HG02884 (cell line): ENCODE measurements at regions not wholly inside any gene's neighbourhood (a gene's known extent, or its start where the extent isn't known, plus 50 kb on each side); places are given as distances from the start of the nearest gene placed in this dataset.
A peak's percentile ranks its signal among the peaks of the same experiment; 100 is the strongest.

Experiments used
- ATAC-seq: cut with Tn5 transposase; IDR thresholded peaks from one replicate; pipeline ENCODE4 v1.9.1; 2021; ENCODE audit warnings: mild to moderate bottlenecking, moderate library complexity; ENCODE audit not compliant: unreplicated experiment

DNA sequence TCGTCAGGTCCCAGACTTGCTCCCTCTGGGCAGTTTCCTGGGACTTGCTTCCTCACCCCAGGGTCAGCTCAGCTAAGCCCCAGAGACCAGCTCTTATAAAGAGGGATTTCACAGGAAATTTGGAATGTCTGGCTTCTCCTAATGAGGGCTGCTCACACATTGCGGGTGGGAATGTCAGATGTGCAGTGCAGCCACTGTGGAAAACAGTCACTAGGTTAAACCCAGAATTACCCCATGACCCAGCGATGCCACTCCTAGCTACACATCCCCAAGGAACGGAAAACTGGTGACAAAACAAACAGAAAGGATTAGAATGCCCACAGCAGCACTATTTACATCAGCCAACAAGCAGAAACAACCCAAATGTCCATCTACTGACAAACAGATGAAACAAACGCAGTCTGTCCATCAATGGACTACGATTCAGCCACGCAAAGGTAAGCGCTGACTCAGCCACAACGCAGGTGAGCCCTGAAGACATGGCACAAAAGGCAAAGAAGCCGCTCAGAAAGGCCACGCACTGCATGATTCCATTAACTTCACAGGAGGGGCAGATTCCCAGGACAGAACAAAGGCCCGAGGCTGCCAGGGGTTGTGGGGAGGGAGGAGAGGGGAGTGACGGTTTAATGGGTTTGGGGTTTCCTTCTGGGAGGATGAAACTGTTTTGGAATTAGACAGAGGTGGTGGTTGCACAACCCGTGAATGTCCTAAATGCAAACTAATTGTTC, 63.0 kb downstream of the NCOR2 start:
- ATAC-seq: no peak

DNA sequence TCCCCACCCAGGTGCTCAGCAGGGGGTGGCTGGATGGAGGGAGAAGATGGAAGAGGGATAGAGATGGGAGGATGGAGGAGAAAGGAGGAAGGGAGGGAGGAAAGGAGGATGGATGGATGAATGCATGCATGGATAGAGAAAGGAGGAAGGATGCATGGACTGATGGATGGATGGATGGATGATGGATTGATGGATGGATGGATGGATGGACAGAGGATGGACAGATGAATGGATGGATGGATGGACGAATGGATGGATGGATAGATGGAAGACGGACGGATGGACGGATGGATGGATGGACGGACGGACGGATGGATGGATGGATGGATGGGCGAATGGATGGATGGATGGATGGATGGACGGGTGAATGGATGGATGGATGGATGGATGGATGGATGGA, 64.1 kb downstream of the NCOR2 start:
- no peak for ATAC-seq

DNA sequence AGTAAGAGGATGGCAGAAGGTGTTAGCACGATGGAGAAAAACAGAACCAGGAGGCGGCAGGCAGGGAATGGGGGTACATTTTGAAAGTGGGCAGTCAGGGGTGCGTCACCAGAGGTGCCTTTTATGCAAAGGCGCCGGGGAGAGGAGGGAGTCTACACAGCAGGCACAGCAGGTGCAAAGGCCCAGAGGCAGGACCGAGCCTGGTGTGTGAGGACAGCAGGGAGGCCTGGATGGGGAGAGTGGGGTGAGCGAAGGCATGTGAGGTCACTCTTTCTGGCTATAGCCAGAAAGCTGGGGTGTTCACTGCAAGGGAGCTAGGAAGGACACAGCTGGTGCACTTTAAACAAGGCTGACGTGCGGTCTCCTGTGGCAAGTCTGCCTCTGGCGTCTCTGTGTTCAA, 65.0 kb downstream of the NCOR2 start:
- ATAC-seq: no peak

DNA sequence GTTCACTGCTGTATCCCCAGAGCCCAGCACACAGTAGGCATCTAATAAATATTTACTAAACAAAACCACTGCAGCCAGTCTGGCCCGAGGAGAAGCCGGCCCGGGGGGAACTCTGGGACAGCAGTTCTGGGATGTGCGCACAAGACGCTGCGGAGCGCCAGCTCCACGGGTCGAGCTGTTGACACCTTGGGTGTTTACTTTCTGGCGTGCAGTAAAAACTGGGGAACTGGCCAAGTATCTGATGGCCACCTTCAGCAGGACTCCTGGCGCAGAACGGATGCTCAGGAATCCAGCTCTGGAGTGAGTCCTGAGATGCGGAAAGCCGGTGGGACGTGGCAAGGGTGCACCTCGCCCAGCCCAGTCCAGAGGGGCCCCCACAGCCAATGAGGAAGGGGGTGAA, 65.6 kb downstream of the NCOR2 start:
- ATAC-seq: no peak

DNA sequence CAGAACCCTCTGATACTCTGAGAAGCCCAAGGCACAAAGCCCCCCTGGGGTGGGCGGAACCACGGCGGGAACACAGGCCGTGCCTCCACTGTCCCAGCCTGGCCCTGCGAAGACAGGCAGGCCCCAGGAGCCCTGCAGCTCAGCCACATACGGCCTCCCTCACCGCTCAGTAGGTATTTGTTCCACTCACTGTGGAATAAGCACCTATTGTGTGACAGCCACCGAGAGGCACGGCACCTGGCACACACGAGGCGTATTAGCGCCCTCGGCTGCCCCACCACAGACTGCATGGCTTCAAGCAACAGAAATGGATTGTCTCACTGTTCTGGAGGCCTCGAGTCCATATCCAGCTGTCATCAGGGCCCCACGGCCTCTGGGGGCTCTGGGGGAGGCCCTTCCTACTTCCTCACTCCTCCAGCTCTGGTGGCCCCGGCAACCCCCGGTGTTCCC, 66.3 kb downstream of the NCOR2 start:
- no peak for ATAC-seq

DNA sequence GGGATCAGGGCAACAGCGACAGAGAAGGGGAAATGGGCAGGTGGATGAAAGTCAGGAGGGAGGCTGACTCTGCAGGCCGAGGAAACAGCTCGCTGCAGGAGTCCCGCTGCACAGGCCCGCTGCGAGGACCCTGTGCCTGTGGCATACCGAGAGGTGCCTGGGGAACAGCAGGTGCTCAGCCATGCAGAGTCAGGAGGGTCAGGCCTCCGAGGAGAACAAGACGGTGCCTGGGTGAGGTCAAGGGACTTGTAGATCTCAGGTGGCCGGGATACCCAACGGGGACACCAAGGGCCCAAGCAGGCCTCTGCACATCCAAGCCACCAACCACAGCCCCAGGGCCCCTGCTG, 67.5 kb downstream of the NCOR2 start:
- no peak for ATAC-seq

DNA sequence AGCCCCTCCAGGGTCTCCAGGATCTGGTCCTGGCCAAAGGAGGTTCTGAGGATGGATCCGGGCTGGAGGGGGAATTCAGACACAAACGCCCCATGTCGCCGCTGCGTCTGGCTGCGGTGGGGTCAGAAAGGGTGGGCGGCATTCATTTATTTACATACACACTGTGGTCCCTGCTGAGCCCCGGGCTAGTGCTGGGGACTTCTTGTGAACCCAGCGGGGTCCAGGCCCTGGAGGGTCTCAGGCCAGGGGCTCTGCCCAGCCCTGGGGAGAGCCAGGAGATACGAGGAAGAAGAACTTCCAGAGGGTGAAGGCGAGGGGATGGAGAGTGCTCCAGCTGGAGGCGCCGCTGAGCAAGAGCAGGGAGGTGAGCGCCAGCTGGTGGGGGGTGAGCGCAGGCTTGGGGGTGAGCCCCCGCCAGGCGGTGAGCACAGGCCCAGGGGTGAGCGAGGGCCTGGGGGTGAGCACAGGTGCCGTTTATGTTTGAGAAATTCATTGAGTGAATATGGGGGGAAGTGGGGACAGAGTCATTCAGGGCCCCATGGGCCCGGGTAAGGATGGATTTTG, 68.1 kb downstream of the NCOR2 start:
- ATAC-seq: no peak

DNA sequence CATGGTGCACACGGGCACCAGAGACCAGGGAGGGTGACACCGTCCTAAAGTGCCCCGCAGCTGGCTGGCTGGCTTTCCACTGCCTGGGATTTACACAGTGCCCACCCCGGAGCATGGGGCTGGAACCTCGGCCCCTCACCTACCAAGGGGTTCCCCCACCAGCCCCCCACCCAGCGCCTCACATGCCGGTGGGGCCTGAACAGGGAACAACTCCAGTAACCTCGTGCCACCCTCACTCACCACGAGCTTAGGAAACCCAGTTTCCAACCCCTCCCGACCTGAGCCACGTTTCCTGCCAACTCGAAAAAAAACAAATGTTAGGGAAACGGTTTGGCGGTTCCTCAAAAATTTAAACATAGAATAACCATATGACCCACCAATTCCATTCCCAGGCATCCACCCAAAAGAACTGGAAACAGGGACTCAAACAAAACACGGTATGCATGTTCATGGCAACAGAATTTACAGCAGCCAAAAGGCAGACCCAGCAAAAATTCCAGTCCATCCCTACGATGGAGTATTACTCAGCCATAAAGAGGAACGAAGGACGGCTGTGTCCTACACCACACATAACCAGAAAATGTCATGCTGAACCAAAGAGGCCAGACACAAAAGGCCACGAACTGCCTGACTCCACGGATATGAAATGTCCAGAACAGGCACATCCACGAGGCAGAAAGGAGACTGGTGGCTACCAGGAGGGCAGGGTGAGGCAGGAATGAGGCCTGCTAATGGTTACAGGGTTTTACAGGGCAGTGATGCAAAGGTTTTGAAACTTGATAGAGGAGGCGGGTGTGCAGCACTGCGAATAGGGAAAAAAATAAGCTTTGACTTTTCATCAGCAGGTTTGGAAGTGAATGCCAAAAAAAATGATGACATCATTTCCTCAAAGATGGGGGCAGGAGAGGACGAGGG, 68.9 kb downstream of the NCOR2 start:
- no peak for ATAC-seq

DNA sequence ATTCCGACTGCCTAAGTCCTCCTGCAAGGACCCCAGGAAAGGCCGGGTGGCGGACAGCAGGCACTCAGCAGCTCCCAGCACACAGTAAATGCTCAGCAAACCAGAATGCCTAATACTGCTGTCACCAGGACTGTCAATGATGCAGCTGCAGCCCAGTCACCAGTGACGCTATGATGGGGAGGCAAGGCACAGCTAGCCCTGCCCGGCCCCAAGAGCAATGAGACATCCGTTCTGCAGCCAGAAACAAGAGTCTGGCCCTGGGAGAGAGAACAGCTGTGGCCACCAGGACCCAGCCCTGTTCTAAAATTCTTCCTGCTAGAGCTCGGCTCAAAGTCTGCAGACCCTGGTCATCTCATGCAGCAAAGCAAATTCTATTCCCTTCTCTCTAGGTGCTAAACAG, 69.8 kb downstream of the NCOR2 start:
- ATAC-seq: no peak

DNA sequence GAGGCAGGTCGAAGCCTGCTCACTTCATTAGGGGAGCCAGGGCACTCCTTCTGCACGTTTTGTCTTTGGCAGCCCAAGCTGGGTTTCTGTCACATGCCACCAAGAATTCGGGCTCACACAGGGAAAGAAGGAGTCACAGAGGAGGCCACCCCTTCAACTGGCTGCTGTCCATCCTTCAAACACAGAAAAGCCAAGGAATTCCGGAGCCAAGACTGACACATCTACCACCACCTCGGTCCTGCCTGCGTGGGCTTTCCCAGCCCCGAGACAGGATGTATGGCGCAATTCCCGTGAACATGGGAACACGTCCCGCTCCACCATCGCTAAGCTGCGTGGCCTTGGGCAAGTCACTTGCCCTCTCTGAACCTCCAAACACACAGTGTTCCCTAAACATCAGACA, 70.4 kb downstream of the NCOR2 start:
- ATAC-seq: no peak

DNA sequence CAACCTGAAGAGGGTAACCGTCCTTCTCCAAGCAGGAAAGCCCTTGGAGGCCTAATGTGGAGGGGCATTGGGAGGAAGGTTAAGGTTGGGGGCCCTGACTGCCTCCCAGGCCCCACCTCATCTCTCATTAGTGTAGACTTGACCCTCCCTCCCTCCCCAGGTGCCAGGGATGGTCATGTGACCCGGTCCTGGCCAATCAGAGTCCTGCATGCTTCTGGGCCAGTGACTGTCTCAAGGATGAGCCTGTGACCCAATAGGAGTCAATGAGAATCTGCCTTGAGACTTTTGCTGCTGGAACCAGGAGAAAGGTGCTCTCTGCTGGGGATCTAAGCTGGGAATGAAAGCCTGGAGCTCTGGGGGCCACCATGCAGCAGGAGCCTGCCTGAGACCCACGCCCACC, 70.8 kb downstream of the NCOR2 start:
- no peak for ATAC-seq

DNA sequence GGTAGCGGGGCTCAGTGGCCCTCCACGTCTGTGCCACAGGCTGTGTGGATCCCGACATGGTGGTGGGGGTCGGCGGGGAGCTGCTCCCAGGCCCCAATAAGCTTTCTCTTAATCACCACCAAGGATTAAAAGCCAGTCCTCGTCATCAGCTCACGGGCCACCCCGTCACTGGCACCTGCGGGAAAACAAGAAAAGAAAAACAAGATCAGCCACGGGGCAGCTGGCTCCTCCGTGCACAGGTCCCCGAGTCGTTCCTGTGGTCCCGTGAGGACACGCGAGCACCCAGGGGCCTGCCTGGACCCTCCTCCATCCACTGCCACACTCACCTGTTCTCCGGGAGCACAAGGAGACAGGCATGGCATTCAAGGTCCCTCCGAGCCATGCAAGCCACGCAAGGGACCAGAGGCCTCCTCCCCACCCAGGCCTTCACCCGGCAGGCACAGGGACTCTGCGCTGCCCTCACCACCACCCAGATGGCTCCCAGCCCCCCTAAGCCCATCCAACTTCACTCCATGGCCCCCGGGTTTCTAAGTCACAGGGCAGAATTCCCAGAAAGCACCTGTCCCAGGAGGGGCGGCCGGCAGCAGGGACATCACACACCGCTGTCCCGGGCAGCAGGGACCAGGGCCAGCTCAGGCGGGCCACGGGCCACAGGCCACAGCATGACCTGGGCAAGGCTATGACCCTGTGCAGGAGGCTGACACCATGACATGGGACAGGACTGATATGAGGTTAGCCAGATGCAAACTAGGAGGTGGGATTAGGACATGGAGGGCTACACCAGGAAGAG, 72.0 kb downstream of the NCOR2 start:
- no peak for ATAC-seq

DNA sequence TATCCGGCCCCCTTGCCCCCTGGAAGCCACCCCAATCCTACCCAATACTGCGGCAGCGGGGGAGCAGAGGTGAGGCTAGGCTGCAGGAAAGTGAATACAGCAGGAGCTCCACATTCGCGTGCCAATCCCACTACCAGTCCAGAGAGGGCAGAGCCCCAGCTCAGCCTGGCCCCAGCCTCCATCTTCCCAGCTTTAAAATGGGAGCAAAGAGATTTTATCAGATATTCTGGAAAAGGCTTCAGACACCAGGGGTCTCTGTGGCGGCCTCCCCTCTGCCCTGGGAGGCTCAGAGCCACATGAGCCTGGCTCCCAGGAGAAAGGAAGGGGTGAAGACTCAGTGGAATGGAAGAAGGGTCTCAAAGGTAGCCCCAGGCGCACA, 72.7 kb downstream of the NCOR2 start:
- no peak for ATAC-seq

DNA sequence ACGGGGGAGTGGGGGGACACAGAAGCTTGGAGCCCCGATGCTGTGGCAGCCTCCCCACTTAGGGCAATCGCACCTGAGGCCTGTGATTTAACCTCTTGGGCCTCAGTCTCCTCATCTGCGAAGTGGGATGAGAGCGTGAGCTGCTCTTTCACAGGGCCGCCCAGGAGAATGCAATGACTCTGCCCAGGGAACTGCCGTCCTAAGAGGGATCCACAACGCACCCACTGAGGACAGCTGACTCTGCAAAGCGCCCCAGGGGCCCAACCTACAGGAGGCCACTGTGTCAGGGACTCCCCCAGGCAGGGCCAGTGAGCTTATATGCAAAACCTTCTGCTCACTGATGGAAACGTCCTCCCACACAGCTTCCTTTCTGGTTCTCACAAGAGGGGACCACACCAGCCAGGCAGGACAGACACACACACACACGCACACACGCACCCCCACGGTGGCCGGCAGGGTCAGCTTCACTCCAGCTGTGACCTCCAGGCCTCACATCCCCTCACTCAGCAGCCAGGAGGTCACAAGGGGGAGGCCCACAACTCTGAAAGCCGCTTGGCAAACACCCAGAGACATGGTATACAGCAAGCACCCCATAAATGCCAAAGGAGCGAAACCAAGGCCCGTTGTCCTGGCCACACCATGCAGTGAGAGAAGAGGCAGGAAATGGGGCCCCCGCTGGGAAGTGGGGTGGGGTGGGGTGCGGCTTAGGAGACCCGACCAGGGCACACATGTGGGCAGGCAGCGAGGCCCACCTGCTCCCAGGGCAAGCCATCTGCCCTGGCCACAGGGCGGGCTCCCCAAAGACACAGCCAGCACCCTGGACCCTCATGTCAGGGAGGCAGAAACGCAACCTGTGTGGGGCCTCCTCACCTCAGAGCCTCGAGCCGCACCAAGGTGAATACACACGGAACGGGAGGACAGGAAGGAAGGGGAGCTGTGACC, 73.3 kb downstream of the NCOR2 start:
- ATAC-seq: peak; percentile 94

DNA sequence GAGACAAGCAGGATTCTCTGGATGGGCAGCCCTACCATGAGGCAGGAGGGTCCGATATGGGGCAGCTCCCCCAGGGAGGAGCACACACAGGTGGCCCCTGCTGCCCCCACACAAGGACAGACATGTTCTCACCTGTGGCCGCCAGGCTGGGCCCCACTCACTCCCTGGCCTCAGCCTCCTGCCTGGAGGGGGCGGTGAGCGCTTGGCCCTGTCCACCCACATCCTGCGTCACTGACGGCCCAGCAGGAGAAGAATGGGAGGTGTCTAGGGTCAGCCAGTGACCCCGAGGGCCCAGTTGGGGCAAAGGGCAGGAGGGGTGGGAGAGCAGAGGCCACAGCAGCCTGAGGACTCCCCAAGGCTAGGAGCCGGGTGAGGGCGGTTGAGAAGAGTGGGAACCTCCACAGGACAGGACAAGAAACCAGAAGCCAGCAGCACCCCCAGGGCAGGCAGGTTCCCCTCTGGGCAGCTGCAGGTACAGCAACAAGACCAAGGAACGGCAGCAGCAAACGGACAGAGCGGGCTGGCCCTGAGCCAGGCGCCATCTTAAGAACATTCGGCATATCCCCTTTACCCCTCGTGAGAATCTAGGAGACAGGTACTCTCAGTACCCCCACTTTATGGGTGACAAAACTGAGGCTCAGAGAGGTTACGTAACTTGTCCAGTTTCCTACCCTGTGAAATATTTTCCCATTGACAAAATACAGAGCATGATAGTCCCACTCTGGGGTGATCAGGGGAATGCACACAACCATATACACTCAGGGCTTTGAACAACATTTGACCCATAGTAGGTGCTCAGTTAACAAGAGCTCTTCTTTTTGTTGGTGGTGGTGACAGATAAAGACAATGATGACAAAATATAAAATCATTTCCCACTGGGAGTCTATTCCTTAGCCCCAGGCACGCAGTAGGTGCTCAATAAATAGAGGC, 74.3 kb downstream of the NCOR2 start:
- ATAC-seq: no peak

DNA sequence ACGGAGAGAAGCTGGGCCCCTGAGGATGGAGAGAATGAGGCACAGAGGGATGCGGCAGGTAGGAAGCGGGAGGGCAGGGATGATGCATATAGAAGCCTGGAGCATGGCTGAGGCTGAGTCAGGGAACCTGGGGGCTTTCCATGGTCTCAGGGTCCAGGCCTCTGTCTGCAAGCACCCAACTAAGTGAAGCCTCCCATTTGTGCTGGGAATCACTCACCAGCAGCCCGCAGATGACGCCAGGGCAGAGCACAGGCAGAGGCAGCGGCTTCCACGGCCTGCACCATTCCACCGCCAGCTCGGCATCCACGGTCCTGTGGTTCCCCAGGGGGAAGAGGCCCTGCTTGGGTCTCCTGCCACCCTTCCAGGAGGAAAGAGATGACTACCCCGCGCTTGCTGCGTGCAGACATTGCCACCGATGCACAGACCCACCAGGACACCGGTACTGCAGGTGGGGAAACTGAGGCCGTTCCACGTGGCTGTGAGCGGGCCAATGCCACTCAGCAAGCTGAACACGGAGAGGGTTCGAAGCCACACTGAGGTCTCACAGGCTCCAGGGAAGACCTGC, 75.5 kb downstream of the NCOR2 start:
- ATAC-seq: no peak

DNA sequence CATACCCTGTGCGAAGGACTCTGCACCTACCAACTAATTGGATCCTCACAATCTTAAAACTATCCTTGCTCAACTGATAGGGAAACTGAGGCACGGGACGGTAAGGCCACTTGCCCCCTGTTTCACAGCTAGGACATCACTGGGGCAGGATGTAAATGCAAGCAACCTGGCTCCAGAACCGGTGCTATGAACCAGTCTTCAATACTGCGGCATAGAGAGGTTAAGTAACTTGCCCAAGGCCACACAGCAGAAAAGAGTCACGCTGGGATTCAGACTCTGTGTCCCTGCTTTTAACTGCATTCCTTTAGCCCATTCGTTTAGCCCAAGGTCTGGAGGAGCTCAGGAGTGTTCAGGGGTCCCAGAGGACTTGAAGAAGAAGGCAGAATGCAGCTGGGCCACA, 76.1 kb downstream of the NCOR2 start:
- ATAC-seq: no peak

DNA sequence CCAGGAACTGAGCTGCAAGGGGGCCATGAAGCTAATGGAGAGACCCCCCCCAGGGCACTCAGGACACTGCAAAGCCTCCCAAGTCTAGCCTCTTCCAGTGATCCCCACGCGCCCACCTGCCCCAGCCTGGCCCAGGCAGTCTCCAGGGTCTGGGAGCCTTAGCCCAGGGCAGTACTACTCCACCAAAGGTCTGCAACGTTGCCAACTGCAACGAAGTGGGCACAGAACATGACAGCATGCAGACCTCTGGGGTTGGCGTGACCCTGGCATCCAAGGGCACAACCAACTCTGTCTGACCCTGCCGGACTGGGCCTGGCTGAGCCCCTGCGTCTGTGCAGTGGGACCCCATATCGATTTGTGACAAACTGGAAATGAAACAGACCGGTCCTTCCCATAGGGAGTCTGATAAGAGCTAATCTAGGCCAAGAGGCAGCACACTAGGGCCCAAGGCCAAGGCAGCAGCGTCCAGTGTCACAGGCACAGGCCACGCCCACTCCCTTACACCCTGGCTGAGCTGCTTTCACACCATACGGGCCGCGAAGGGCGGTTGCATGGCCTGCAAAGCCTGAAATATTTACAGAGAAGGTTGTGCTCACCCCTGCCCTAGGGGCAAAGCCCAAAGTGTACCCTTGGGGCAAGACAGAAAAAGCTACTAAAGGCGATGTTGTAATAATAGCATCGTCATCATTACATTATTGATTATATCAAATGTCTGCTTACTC, 76.7 kb downstream of the NCOR2 start:
- ATAC-seq: no peak
